Neural cell (in vitro differentiated cells): ENCODE measurements at regions not wholly inside any gene's neighbourhood (a gene's known extent, or its start where the extent isn't known, plus 50 kb on each side); places are given as distances from the start of the nearest gene placed in this dataset.

ENCODE experiments used
- CTCF ChIP-seq: fragments of 450-650 bp; IDR thresholded peaks from 2 replicates; pipeline ENCODE4 v1.5.1; 2014; ENCODE audit warnings: antibody characterized with exemption, mild to moderate bottlenecking, moderate library complexity; ENCODE audit not compliant: poor library complexity, severe bottlenecking
- EP300 ChIP-seq: fragments of 450-650 bp; conservative IDR thresholded peaks from 2 replicates; pipeline ENCODE4 v1.6.1; 2014; ENCODE audit warnings: antibody characterized with exemption, mild to moderate bottlenecking, moderate library complexity; ENCODE audit not compliant: poor library complexity, severe bottlenecking
- POLR2AphosphoS5 ChIP-seq: IDR thresholded peaks from 2 replicates; pipeline ENCODE4 v1.6.1; 2012

GRCh38 chr4:156261230-156261629 lies 307.6 kb upstream of the CTSO start:
- TF ChIP-seq EP300 (no peak), CTCF (no peak), POLR2AphosphoS5 (no peak)
